ENCODE measurements at regions not wholly inside any gene's neighbourhood (a gene's known extent, or its start where the extent isn't known, plus 50 kb on each side); places are given as distances from the start of the nearest gene placed in this dataset.

DNA sequence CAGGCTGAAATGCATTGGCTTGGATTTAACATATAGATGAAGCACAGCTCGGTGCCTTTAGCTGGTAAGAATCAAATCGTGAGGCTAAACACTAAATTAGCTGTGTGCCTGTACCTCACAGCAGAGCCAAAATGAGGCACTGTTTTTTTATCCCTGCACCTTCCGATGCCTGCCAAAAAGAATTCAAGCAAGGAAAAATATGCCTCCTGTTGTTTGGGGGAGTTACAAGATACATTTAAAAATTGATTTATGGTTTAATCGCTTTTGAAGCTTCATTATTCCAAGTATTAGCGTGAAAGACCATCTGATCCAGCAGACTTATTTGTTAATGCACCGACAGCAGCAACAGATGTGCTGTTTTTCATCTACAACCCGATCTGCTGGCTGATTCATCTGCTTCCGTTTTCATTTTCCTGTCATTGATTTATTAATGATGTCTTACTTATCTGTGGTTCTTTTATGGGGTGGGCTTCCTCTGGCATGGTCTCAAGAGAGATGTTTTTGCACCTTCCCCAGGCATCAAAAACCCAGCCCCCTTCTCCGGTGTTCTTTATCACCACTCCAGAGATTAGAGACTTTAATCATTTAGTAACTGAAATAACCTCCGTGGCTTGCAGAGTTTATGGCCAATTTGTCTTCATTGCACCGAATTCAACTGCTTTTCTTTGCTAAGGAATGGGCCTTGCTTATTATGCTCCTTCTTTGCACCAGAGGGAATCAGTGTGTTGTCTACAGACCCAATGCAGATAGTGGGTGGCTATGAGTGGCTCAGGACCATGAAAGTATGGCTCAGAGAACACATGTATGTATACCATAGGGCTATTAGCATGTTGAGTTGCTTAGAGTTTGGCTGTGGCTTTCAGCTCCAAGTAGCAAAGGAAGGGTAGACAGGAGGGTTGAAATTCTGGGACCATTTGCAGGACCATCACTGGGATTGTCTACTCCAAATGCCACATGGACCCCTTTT lies 166.8 kb upstream of the TMEM260 start:
- no peak for DNase-seq (ENCODE audit: low spot score in 2 of 2)
- Histone ChIP-seq H3K9me3 (no peaks in the 10 kb centered on the region), H3K27ac (no peak overlapping the region), H3K4me1 (peaks cover 0 to 8% (median 0%) of the 10 kb centered on the region in 4 donors), H3K36me3 (no peaks in the 10 kb centered on the region), H3K4me3 (no peak overlapping the region), H3K27me3 (no peaks in the 10 kb centered on the region)
- 40 to 49% methylated on average over 11 of the region's 11 CpGs for WGBS, 2 donors
- TF ChIP-seq EP300 (IDR thresholded peaks at IDR 0.05) (no peak), POLR2A (IDR thresholded peaks at IDR 0.05) (no peak)
- TF ChIP-seq, protein P1, sequence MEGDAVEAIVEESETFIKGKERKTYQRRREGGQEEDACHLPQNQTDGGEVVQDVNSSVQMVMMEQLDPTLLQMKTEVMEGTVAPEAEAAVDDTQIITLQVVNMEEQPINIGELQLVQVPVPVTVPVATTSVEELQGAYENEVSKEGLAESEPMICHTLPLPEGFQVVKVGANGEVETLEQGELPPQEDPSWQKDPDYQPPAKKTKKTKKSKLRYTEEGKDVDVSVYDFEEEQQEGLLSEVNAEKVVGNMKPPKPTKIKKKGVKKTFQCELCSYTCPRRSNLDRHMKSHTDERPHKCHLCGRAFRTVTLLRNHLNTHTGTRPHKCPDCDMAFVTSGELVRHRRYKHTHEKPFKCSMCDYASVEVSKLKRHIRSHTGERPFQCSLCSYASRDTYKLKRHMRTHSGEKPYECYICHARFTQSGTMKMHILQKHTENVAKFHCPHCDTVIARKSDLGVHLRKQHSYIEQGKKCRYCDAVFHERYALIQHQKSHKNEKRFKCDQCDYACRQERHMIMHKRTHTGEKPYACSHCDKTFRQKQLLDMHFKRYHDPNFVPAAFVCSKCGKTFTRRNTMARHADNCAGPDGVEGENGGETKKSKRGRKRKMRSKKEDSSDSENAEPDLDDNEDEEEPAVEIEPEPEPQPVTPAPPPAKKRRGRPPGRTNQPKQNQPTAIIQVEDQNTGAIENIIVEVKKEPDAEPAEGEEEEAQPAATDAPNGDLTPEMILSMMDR (IDR thresholded peaks at IDR 0.05) = no peak

DNA sequence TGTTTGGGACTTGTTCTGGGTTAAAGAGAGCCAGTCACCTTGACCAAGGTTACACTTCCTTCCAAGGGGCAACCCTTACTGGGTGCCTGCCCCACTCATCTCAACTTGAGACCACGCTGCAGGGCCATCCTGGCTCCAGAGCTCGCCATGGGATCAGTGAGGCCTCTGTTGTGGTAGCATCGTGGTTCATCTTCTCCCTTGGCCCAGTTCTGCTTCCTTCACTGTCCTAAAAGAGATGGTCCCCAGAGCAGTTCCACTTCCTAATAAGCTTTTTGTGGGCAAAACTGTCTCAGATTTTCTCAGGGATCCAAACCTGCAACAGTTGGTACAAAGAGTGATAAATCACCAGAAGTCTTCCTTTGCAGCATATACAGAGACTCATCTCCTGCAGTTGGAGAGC lies 165.9 kb upstream of the TMEM260 start:
- H3K4me1 ChIP-seq = peaks cover 0 to 8% (median 0%) of the 10 kb centered on the region in 4 donors
- no peak for DNase-seq (ENCODE audit: low spot score in 2 of 2)
- 87 to 94% methylated on average over 3 of the region's 3 CpGs for WGBS, 2 donors
- no peaks in the 10 kb centered on the region for H3K36me3 ChIP-seq
- no peak overlapping the region for H3K27ac ChIP-seq
- no peaks in the 10 kb centered on the region for H3K9me3 ChIP-seq
- TF ChIP-seq POLR2A (IDR thresholded peaks at IDR 0.05) = no peak
- TF ChIP-seq EP300 (IDR thresholded peaks at IDR 0.05) = no peak
- H3K27me3 ChIP-seq = no peaks in the 10 kb centered on the region
- no peak overlapping the region for H3K4me3 ChIP-seq

DNA sequence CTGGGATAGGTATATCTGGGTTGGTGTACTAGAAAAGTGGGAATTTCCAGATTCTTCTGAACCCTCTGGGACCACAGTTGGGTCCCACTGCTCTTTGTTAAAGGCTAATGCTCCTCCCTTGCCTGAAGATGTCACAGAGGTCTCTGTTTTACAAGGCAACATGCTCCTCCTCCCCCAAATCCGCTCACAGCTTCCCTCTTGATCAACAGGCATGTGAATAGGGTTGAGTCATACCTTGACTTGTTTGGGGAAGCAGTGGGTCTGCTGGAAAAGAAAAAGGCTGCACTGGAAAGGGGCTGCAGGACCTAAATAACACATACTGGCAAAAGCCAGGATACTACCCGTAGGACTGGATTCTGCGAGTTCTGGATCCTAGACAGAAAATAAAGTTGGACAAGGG lies 165.4 kb upstream of the TMEM260 start:
- DNase-seq (ENCODE audit: low spot score in 2 of 2) = no peak
- no peaks in the 10 kb centered on the region for H3K36me3 ChIP-seq
- TF ChIP-seq POLR2A (IDR thresholded peaks at IDR 0.05) = no peak
- no peak for TF ChIP-seq EP300 (IDR thresholded peaks at IDR 0.05)
- TF ChIP-seq, protein P1 (IDR thresholded peaks at IDR 0.05) = no peak
- H3K27ac ChIP-seq = no peak overlapping the region
- H3K4me3 ChIP-seq = no peak overlapping the region
- 87 to 88% methylated on average over 3 of the region's 3 CpGs for WGBS, 2 donors
- no peaks in the 10 kb centered on the region for H3K9me3 ChIP-seq
- no peaks in the 10 kb centered on the region for H3K27me3 ChIP-seq
- peaks cover 0 to 8% (median 0%) of the 10 kb centered on the region in 4 donors for H3K4me1 ChIP-seq

DNA sequence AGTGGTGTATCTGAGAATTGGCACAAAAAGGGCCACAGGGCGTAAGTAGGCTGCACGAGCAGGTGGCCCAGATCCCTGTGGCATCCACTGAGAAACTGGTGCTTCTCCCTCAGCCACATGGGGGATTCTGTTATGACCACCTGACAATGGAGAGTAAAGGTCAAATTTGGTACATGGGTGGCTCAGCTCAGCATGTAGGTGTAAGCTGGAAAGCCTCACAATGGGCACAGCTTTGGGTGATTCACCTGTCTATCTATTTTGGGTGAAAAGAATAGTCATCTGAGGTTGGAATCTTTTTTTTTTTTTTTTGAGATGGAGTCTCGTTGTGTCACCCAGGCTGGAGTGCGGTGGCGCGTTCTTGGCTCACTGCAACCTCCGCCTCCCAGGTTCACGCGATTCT lies 163.4 kb upstream of the TMEM260 start:
- WGBS, 2 donors = 94 to 96% methylated on average over 9 of the region's 9 CpGs
- Histone ChIP-seq H3K4me1 (peaks cover 0 to 8% (median 0%) of the 10 kb centered on the region in 4 donors), H3K36me3 (no peaks in the 10 kb centered on the region), H3K27ac (no peak overlapping the region), H3K27me3 (no peaks in the 10 kb centered on the region), H3K4me3 (no peak overlapping the region), H3K9me3 (no peaks in the 10 kb centered on the region)
- no peak for DNase-seq (ENCODE audit: low spot score in 2 of 2)
- TF ChIP-seq EP300 (IDR thresholded peaks at IDR 0.05) = no peak
- TF ChIP-seq, protein P1 (IDR thresholded peaks at IDR 0.05) = no peak

DNA sequence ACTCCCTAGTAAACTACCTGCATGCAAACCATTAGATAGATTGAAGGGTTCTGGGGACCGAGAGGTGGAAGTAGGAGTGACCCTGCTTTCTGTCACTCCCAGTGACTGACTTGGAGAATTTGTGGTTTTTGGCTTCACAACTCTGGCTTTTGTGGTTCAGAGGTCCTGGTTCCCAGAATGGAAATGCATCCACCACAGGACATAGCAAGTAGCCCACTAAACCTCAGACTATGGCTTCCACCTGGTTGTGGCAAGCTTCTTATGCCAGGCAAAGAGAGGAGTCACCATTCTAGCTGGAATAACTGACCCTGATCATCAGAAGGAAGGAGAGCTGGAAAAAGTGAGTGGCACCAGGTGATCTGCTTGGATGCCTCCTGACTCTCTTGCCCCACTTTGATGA lies 162.4 kb upstream of the TMEM260 start:
- DNase-seq (ENCODE audit: low spot score in 2 of 2) = no peak
- Histone ChIP-seq H3K27me3 (no peaks in the 10 kb centered on the region), H3K36me3 (no peaks in the 10 kb centered on the region), H3K27ac (no peak overlapping the region), H3K4me1 (peaks cover 0 to 8% (median 0%) of the 10 kb centered on the region in 4 donors), H3K4me3 (no peak overlapping the region), H3K9me3 (no peaks in the 10 kb centered on the region)
- TF ChIP-seq, protein P1 (IDR thresholded peaks at IDR 0.05) = no peak
- TF ChIP-seq EP300 (IDR thresholded peaks at IDR 0.05) (no peak), POLR2A (IDR thresholded peaks at IDR 0.05) (no peak)
- 54 to 100% methylated on average over 1 of the region's 1 CpG for WGBS, 2 donors

Measured in tibial nerve (tissue), 4 donors.